ENCODE measurements at regions not wholly inside any gene's neighbourhood (a gene's known extent, or its start where the extent isn't known, plus 50 kb on each side); places are given as distances from the start of the nearest gene placed in this dataset.

DNA sequence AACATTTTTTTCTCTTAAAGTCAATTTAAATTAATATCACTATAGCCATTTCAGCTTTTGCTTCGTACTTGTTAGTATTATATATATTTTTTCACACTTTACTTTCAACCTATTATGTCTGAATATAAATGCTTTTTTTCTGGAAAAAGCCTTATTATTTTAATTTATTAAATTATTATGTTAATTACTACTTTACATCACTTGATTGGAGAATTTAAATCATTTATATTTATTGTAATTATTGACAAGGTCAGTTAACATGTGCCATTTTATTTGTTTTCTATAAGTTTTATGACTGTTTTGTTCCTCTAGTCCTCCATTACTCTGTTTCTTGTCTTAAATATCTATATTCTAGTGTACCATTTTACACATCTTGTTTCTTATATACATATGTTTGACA is 1333.4 kb upstream of the MIR17HG start:
- H3K4me1 ChIP-seq (ENCODE audit: insufficient read depth, low read length) = no peaks in the 10 kb centered on the region
- no peaks in the 10 kb centered on the region for H3K79me2 ChIP-seq (ENCODE audit: insufficient read depth, low read length)
- no peaks in the 10 kb centered on the region for H4K20me1 ChIP-seq (ENCODE audit: insufficient read depth, low read length)
- no peak overlapping the region for H3K4me3 ChIP-seq (ENCODE audit: insufficient read depth, low read length)
- H3K36me3 ChIP-seq (ENCODE audit: insufficient read depth, low read length) = no peaks in the 10 kb centered on the region
- no peak for TF ChIP-seq CTCF (IDR thresholded peaks at IDR 0.05; ENCODE audit: extremely low read depth, low read depth, low read length)
- H3K4me2 ChIP-seq (ENCODE audit: insufficient read depth, low read length) = no peak overlapping the region
- H2AFZ ChIP-seq (ENCODE audit: low read length) = no peak overlapping the region
- H3K27me3 ChIP-seq (ENCODE audit: insufficient read depth, low read length) = no peaks in the 10 kb centered on the region
- H3K27ac ChIP-seq (ENCODE audit: low read depth, low read length) = no peak overlapping the region
- no peak for DNase-seq (ENCODE audit: insufficient read length, low spot score, missing footprints)
- peaks cover 2% of the 10 kb centered on the region for H3K9me3 ChIP-seq (ENCODE audit: low read depth, low read length)

DNA sequence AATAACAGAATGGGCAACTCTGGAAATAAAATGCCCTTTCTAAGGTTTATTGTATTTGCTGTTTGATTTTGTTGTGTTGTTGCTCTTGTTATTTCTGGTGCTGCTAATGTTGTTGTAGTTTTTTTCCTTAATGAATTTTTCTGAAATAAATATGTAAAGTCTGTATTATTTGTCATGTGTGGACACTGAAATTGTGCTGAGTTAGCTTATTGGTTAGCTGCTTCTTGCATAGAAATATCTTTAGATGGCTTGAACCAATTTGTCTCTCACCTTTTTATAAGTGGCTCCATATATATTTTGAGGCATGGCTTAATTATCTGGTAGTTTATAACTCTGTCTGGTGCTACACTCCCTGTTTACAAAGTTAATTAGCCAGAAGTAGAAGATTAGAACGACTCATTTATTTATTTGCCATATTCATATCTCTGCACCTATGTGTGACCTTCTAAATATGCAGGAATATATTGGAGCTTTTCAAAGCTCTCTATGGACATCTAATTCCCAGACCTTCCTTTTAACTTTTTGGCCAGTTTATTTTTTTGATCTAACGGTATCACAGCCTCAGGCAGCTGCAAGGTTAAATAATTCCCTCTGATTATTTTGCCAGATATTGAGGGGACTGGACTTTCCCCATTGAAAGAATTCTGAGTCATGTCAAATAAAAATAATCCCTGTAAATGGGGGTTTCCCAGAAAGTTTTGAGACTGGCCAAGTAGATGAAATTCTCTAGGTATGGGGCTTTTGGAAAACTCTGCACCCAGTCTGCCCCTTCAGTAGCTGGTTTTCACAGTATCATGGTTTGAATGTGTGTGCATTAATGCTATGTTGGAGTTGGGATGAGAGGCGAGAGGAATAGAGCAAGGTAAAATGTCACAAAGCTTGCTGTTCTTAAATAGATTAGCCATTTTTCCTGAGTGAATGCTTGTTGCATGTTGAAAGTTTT is 1331.7 kb upstream of the MIR17HG start:
- no peak overlapping the region for H2AFZ ChIP-seq (ENCODE audit: low read length)
- H3K4me2 ChIP-seq (ENCODE audit: insufficient read depth, low read length) = no peak overlapping the region
- TF ChIP-seq CTCF (IDR thresholded peaks at IDR 0.05; ENCODE audit: extremely low read depth, low read depth, low read length) = no peak
- DNase-seq (ENCODE audit: insufficient read length, low spot score, missing footprints) = no peak
- no peaks in the 10 kb centered on the region for H3K4me1 ChIP-seq (ENCODE audit: insufficient read depth, low read length)
- peaks cover 2% of the 10 kb centered on the region for H3K9me3 ChIP-seq (ENCODE audit: low read depth, low read length)
- no peaks in the 10 kb centered on the region for H4K20me1 ChIP-seq (ENCODE audit: insufficient read depth, low read length)
- no peak overlapping the region for H3K27ac ChIP-seq (ENCODE audit: low read depth, low read length)
- H3K36me3 ChIP-seq (ENCODE audit: insufficient read depth, low read length) = no peaks in the 10 kb centered on the region
- H3K79me2 ChIP-seq (ENCODE audit: insufficient read depth, low read length) = no peaks in the 10 kb centered on the region
- no peaks in the 10 kb centered on the region for H3K27me3 ChIP-seq (ENCODE audit: insufficient read depth, low read length)
- H3K4me3 ChIP-seq (ENCODE audit: insufficient read depth, low read length) = no peak overlapping the region

DNA sequence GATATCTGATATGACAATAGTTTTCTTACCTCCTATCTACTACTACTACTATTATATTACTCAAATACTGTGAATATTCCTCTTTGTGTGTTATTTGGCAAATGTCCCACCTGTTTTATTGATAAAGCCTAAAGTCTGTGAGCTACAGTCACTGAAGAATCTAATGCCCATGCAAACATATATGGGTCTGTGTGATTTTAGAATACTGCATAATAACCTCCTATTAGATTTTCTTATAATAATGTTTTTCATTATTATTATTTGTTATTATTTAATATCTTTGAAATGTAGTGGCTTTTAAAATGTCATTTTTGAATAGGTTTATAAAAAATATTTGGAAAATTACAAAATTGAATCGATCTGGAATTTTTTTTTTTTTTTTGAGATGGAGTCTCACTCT is 1330.8 kb upstream of the MIR17HG start:
- Histone ChIP-seq H3K36me3 (ENCODE audit: insufficient read depth, low read length) (no peaks in the 10 kb centered on the region), H3K9me3 (ENCODE audit: low read depth, low read length) (peaks cover 2% of the 10 kb centered on the region), H3K4me2 (ENCODE audit: insufficient read depth, low read length) (no peak overlapping the region), H4K20me1 (ENCODE audit: insufficient read depth, low read length) (no peaks in the 10 kb centered on the region), H2AFZ (ENCODE audit: low read length) (no peak overlapping the region), H3K4me1 (ENCODE audit: insufficient read depth, low read length) (no peaks in the 10 kb centered on the region), H3K4me3 (ENCODE audit: insufficient read depth, low read length) (no peak overlapping the region), H3K27me3 (ENCODE audit: insufficient read depth, low read length) (no peaks in the 10 kb centered on the region), H3K27ac (ENCODE audit: low read depth, low read length) (no peak overlapping the region), H3K79me2 (ENCODE audit: insufficient read depth, low read length) (no peaks in the 10 kb centered on the region)
- TF ChIP-seq CTCF (IDR thresholded peaks at IDR 0.05; ENCODE audit: extremely low read depth, low read depth, low read length) = no peak
- no peak for DNase-seq (ENCODE audit: insufficient read length, low spot score, missing footprints)

DNA sequence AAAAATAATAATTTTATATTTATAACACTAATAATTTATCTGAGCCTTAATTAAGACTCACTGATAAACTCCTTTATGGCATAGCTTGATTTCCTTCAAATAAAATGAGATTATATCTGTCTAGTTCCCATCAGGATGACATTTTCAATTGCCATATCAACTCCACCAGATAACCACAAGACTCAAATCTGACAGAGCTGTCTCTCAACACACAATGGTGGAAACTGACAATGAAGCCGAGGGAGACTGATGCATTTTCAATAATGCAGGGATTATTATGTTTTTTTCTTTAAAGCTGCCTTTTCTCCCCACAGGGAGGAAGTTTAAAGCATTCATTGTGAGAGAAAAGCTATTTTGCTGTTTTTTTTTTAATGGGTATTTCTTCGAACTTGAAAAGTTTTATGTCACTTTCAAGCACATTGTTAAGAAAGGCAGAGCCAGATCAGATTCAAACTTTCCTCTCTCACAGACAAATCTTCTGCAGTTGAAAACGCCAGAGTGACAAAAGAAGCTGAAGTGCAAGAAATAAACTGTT is 1326.9 kb upstream of the MIR17HG start:
- Histone ChIP-seq H3K4me1 (ENCODE audit: insufficient read depth, low read length) (no peaks in the 10 kb centered on the region), H3K36me3 (ENCODE audit: insufficient read depth, low read length) (no peaks in the 10 kb centered on the region), H3K79me2 (ENCODE audit: insufficient read depth, low read length) (no peaks in the 10 kb centered on the region), H3K9me3 (ENCODE audit: low read depth, low read length) (no peaks in the 10 kb centered on the region), H3K27ac (ENCODE audit: low read depth, low read length) (no peak overlapping the region), H4K20me1 (ENCODE audit: insufficient read depth, low read length) (no peaks in the 10 kb centered on the region), H3K27me3 (ENCODE audit: insufficient read depth, low read length) (no peaks in the 10 kb centered on the region), H3K4me2 (ENCODE audit: insufficient read depth, low read length) (no peak overlapping the region), H2AFZ (ENCODE audit: low read length) (no peak overlapping the region), H3K4me3 (ENCODE audit: insufficient read depth, low read length) (no peak overlapping the region)
- no peak for DNase-seq (ENCODE audit: insufficient read length, low spot score, missing footprints)
- TF ChIP-seq CTCF (IDR thresholded peaks at IDR 0.05; ENCODE audit: extremely low read depth, low read depth, low read length) = no peak

All from osteoblast (primary cell).